ENCODE measurements at regions not wholly inside any gene's neighbourhood (a gene's known extent, or its start where the extent isn't known, plus 50 kb on each side); places are given as distances from the start of the nearest gene placed in this dataset.

DNA sequence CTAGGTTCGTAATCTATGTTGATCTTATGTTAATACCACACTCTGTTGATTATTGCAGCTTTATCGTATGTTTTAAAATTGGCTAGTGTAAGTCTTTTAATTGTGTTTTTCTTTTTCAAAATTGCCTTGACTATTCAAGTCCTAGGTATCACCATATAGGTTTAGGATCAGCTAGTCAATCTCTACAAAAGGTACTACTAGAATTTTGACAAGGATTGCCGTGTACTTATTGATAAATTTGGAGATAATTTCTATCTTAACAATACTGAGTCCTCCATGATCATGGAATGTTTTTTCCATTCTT is 117.9 kb upstream of the PRSS3 start:
- intact Hi-C loops (cut with DNase I; ENCODE audit: low total_unique reads): no loop called here
- Histone ChIP-seq H3K9me3 (no peaks in the 10 kb centered on the region), H3K27ac (peak overlapping the region; percentile 78 to 86), H3K4me3 (peak overlapping the region; percentile 55 to 76), H3K4me1 (no peaks in the 10 kb centered on the region), H3K27me3 (no peaks in the 10 kb centered on the region), H3K36me3 (ENCODE audit: low read depth, missing control alignments) (no peaks in the 10 kb centered on the region)
- no peak for DNase-seq
- WGBS, 2 donors: 24 to 36% methylated on average over 3 of the region's 3 CpGs
- TF ChIP-seq, protein P1, sequence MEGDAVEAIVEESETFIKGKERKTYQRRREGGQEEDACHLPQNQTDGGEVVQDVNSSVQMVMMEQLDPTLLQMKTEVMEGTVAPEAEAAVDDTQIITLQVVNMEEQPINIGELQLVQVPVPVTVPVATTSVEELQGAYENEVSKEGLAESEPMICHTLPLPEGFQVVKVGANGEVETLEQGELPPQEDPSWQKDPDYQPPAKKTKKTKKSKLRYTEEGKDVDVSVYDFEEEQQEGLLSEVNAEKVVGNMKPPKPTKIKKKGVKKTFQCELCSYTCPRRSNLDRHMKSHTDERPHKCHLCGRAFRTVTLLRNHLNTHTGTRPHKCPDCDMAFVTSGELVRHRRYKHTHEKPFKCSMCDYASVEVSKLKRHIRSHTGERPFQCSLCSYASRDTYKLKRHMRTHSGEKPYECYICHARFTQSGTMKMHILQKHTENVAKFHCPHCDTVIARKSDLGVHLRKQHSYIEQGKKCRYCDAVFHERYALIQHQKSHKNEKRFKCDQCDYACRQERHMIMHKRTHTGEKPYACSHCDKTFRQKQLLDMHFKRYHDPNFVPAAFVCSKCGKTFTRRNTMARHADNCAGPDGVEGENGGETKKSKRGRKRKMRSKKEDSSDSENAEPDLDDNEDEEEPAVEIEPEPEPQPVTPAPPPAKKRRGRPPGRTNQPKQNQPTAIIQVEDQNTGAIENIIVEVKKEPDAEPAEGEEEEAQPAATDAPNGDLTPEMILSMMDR (IDR thresholded peaks at IDR 0.05): no peak
- no peak for TF ChIP-seq POLR2A (IDR thresholded peaks at IDR 0.05)

GRCh38 chr9:33677961-33678360 is 117.4 kb upstream of the PRSS3 start:
- Histone ChIP-seq H3K27ac (no peak overlapping the region), H3K27me3 (no peaks in the 10 kb centered on the region), H3K36me3 (ENCODE audit: low read depth, missing control alignments) (no peaks in the 10 kb centered on the region), H3K4me1 (no peaks in the 10 kb centered on the region), H3K4me3 (no peak overlapping the region), H3K9me3 (no peaks in the 10 kb centered on the region)
- TF ChIP-seq POLR2A (IDR thresholded peaks at IDR 0.05): no peak
- 57 to 68% methylated on average over 3 of the region's 3 CpGs for WGBS, 2 donors
- intact Hi-C loops (cut with DNase I; ENCODE audit: low total_unique reads): no loop called here
- DNase-seq: no peak

- DNase-seq: no peak
- Histone ChIP-seq H3K36me3 (ENCODE audit: low read depth, missing control alignments) (no peaks in the 10 kb centered on the region), H3K4me1 (no peaks in the 10 kb centered on the region), H3K9me3 (no peaks in the 10 kb centered on the region), H3K27me3 (no peaks in the 10 kb centered on the region), H3K27ac (no peak overlapping the region), H3K4me3 (no peak overlapping the region)
- 82 to 87% methylated on average over 3 of the region's 3 CpGs for WGBS, 2 donors
- TF ChIP-seq, protein P1 (IDR thresholded peaks at IDR 0.05): no peak
- no peak for TF ChIP-seq POLR2A (IDR thresholded peaks at IDR 0.05)
- intact Hi-C loops (cut with DNase I; ENCODE audit: low total_unique reads): no loop called here
Observed at GRCh38 chr9:33682551-33682950, 112.8 kb upstream of the PRSS3 start.

DNA sequence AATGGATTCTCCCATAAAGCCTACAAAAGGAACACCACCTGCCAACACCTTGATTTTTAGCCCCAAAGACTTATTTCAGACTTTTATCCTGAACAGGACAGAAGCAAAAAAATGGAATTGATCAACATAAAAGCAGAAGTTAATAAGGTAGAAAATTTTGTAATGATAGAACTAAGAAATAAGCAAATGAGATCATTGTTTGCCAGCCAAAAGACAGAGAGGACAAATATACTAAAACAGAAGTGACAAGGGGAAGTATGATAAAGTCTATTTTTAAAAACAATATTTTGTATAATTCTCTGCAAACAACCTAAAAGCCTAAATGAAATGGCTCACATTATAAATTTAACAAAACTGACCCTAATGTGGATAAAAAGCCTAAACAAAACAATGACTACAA is 110.5 kb upstream of the PRSS3 start:
- Histone ChIP-seq H3K27me3 (no peaks in the 10 kb centered on the region), H3K36me3 (ENCODE audit: low read depth, missing control alignments) (no peaks in the 10 kb centered on the region), H3K4me1 (no peaks in the 10 kb centered on the region), H3K9me3 (no peaks in the 10 kb centered on the region), H3K27ac (no peak overlapping the region), H3K4me3 (no peak overlapping the region)
- no peak for TF ChIP-seq POLR2A (IDR thresholded peaks at IDR 0.05)
- TF ChIP-seq, protein P1 (IDR thresholded peaks at IDR 0.05): no peak
- intact Hi-C loops (cut with DNase I; ENCODE audit: low total_unique reads): no loop called here
- DNase-seq: no peak

GRCh38 chr9:33686942-33687341 is 108.4 kb upstream of the PRSS3 start:
- H3K27ac ChIP-seq: no peak overlapping the region
- no peak for DNase-seq
- TF ChIP-seq, protein P1 (IDR thresholded peaks at IDR 0.05): no peak
- H3K9me3 ChIP-seq: no peaks in the 10 kb centered on the region
- no peaks in the 10 kb centered on the region for H3K27me3 ChIP-seq
- H3K36me3 ChIP-seq (ENCODE audit: low read depth, missing control alignments): no peaks in the 10 kb centered on the region
- H3K4me3 ChIP-seq: no peak overlapping the region
- 84 to 89% methylated on average over 4 of the region's 4 CpGs for WGBS, 2 donors
- intact Hi-C loops (cut with DNase I; ENCODE audit: low total_unique reads): no loop called here
- no peaks in the 10 kb centered on the region for H3K4me1 ChIP-seq

All from testis (tissue), 2 donors.